Stimulated activated CD4-positive, alpha-beta T cell treated with anti-CD3 and anti-CD28 coated beads, Interleukin-15, amount 100 ng/mL, for 48 hours (primary cell): ENCODE measurements at regions not wholly inside any gene's neighbourhood (a gene's known extent, or its start where the extent isn't known, plus 50 kb on each side); places are given as distances from the start of the nearest gene placed in this dataset.

Experiments
- DNase-seq, 2 donors: peaks; one replicate each; pipeline ENCODE4 v3.0.0-alpha.2; 2020; ENCODE audit warnings: low read depth in 2 of 2

GRCh38 chr18:39685303-39685902, 2119.8 kb upstream of the CELF4 start:
- no peak for DNase-seq

GRCh38 chr18:39681061-39681460, 2115.5 kb upstream of the CELF4 start:
- no peak for DNase-seq

GRCh38 chr18:39675906-39676305, 2110.3 kb upstream of the CELF4 start:
- no peak for DNase-seq

- DNase-seq, result no peak
Measured at GRCh38 chr18:39675368-39675767, 2109.8 kb upstream of the CELF4 start.

GRCh38 chr18:39672171-39672570, 2106.6 kb upstream of the CELF4 start:
- DNase-seq, result no peak

- no peak for DNase-seq
Measured at GRCh38 chr18:39667905-39668304, 2102.3 kb upstream of the CELF4 start.

GRCh38 chr18:39666541-39666940, 2100.9 kb upstream of the CELF4 start:
- DNase-seq, result no peak

GRCh38 chr18:39661856-39662366, 2096.3 kb upstream of the CELF4 start:
- DNase-seq, result no peak

- no peak for DNase-seq
Measured at GRCh38 chr18:39660141-39660540, 2094.5 kb upstream of the CELF4 start.

- no peak for DNase-seq
Measured at GRCh38 chr18:39655341-39655740, 2089.7 kb upstream of the CELF4 start.

GRCh38 chr18:39653221-39653620, 2087.6 kb upstream of the CELF4 start:
- DNase-seq, result no peak

GRCh38 chr18:39648616-39649015, 2083.0 kb upstream of the CELF4 start:
- no peak for DNase-seq

GRCh38 chr18:39647627-39648534, 2082.3 kb upstream of the CELF4 start:
- no peak for DNase-seq

GRCh38 chr18:39638224-39638623, 2072.6 kb upstream of the CELF4 start:
- DNase-seq, result no peak

- DNase-seq, result no peak
Measured at GRCh38 chr18:39636931-39637330, 2071.3 kb upstream of the CELF4 start.

- no peak for DNase-seq
Measured at GRCh38 chr18:39635966-39636365, 2070.4 kb upstream of the CELF4 start.

GRCh38 chr18:39635192-39635591, 2069.6 kb upstream of the CELF4 start:
- no peak for DNase-seq

- no peak for DNase-seq
Measured at GRCh38 chr18:39627936-39628335, 2062.3 kb upstream of the CELF4 start.

- no peak for DNase-seq
Measured at GRCh38 chr18:39624961-39625360, 2059.4 kb upstream of the CELF4 start.

GRCh38 chr18:39622431-39622830, 2056.8 kb upstream of the CELF4 start:
- DNase-seq, result no peak

- no peak for DNase-seq
Measured at GRCh38 chr18:39620551-39621168, 2055.1 kb upstream of the CELF4 start.

- DNase-seq, result no peak
Measured at GRCh38 chr18:39618265-39619003, 2052.8 kb upstream of the CELF4 start.
